ENCODE measurements at regions not wholly inside any gene's neighbourhood (a gene's known extent, or its start where the extent isn't known, plus 50 kb on each side); places are given as distances from the start of the nearest gene placed in this dataset.

GRCh38 chr11:103536335-103536722 lies 427.1 kb downstream of the DYNC2H1 start:
- TF ChIP-seq CTCF (conservative IDR thresholded peaks at IDR 0.05; ENCODE audit: low read depth, low read length) (no peak), EZH2 (IDR thresholded peaks at IDR 0.05; ENCODE audit: borderline replicate concordance, low read depth, low read length, poor library complexity, severe bottlenecking) (no peak)

Measured in A673 (cell line).